ENCODE measurements at regions not wholly inside any gene's neighbourhood (a gene's known extent, or its start where the extent isn't known, plus 50 kb on each side); places are given as distances from the start of the nearest gene placed in this dataset.

- no peak for DNase-seq
- Mint-ChIP-seq H3K27me3 (peaks cover 2% of the 10 kb centered on the region), H3K9me3 (no peaks in the 10 kb centered on the region), H3K27ac (no peak overlapping the region), H3K4me1 (no peaks in the 10 kb centered on the region), H3K4me3 (no peak overlapping the region), H3K36me3 (ENCODE audit: low read depth) (no peaks in the 10 kb centered on the region)
- intact Hi-C loops (cut with micrococcal nuclease) = no loop called here
These were observed 119.2 kb upstream of the TTC29 start for GRCh38 chr4:147064856-147065255.

DNA sequence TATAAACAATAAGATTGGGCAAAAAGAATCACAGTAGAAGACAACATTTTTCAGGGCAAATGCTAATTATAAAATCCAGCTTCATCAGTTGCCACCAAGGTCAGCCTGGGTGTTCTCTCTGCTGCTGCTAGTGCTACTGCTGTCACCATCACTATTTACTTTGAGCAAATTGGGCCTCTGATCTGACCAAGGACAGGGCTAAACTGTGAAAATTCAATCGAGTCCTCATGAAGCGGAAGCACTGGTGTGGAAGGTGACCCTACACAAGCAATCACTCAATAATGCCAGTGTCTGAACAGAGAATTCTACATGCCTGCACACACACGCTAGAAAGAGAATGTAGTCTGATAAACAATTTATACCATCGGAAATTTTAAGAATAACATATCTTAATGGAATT, 122.9 kb upstream of the TTC29 start:
- Mint-ChIP-seq H3K27ac (no peak overlapping the region), H3K4me3 (no peak overlapping the region), H3K27me3 (no peaks in the 10 kb centered on the region), H3K9me3 (no peaks in the 10 kb centered on the region), H3K36me3 (ENCODE audit: low read depth) (no peaks in the 10 kb centered on the region), H3K4me1 (no peaks in the 10 kb centered on the region)
- no peak for DNase-seq
- intact Hi-C loops (cut with micrococcal nuclease) = no loop called here

DNA sequence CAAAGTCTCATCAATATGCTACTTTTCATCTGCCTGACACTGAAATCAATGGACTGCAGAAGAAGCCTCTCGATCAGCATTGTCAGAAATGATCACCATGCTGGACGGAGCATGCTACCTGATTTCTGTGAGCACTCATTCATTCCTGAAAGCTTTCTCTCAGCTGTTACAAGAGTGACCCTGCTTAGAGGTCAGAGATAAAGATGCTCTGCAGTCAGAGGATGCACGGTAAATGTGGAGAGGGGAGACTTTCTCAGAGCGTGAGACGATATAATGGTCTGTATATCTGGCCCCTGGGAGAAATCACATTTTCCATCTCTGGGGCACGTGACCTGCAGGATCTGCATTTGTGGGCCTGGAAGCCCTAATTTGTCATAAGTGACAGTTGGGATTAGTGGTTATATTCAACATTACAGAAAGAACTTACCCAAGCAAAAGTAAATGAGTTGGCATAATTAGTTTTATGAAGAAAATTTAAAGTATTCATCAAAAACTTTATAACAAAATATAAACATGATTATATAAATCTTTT, 125.6 kb upstream of the TTC29 start:
- Mint-ChIP-seq H3K4me3 (no peak overlapping the region), H3K4me1 (no peaks in the 10 kb centered on the region), H3K27me3 (no peaks in the 10 kb centered on the region), H3K9me3 (no peaks in the 10 kb centered on the region), H3K27ac (no peak overlapping the region), H3K36me3 (ENCODE audit: low read depth) (no peaks in the 10 kb centered on the region)
- intact Hi-C loops (cut with micrococcal nuclease) = no loop called here
- no peak for DNase-seq

DNA sequence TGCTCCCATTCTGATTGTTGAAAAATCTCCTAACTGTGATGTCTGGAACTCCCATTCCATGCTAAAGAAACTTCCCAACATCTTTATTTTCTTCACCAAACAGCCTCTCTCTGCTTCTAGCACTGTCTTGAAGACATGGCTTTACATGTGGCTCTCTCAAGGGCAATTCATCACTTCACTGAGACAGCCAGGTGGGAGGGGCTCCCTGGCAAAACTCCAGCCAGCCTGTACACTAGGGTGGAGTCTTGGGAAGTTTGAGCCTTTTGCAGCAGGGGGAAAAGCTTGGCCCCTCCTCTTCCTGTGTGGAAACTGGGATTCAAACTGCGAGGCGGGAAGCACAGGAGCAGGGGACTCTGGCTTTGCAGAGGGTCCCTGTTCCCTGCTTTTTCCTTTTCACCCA, 130.5 kb upstream of the TTC29 start:
- no peaks in the 10 kb centered on the region for H3K36me3 Mint-ChIP-seq (ENCODE audit: low read depth)
- H3K9me3 Mint-ChIP-seq = no peaks in the 10 kb centered on the region
- H3K27me3 Mint-ChIP-seq = no peaks in the 10 kb centered on the region
- DNase-seq = no peak
- no peak overlapping the region for H3K4me3 Mint-ChIP-seq
- no peak overlapping the region for H3K27ac Mint-ChIP-seq
- H3K4me1 Mint-ChIP-seq = no peaks in the 10 kb centered on the region
- intact Hi-C loops (cut with micrococcal nuclease) = no loop called here

DNA sequence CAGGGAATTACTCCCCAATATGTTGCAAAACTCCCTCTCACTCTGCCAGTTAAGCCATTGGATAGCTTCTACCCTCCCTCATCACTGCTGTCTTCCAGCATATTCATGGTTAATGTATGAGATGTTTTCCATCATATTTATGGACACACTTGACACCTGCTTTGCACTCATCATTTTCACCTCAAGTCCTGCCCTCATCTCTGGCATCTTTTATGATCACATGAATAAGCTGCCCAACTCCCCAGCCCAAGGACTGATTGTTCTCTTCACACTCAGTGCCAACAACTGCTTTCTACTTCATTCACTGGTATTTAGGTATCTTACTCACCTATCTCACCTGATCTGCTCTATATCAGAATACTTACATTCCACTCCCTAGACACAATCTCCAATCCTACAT, 131.1 kb upstream of the TTC29 start:
- Mint-ChIP-seq H3K9me3 (no peaks in the 10 kb centered on the region), H3K36me3 (ENCODE audit: low read depth) (no peaks in the 10 kb centered on the region), H3K4me3 (no peak overlapping the region), H3K4me1 (no peaks in the 10 kb centered on the region), H3K27ac (no peak overlapping the region), H3K27me3 (no peaks in the 10 kb centered on the region)
- DNase-seq = no peak
- intact Hi-C loops (cut with micrococcal nuclease) = no loop called here

- no peaks in the 10 kb centered on the region for H3K36me3 Mint-ChIP-seq (ENCODE audit: low read depth)
- no peak overlapping the region for H3K4me3 Mint-ChIP-seq
- H3K9me3 Mint-ChIP-seq = no peaks in the 10 kb centered on the region
- no peak overlapping the region for H3K27ac Mint-ChIP-seq
- DNase-seq = no peak
- no peaks in the 10 kb centered on the region for H3K27me3 Mint-ChIP-seq
- H3K4me1 Mint-ChIP-seq = no peaks in the 10 kb centered on the region
- intact Hi-C loops (cut with micrococcal nuclease) = no loop called here
These were observed 132.7 kb upstream of the TTC29 start for GRCh38 chr4:147078362-147078761.

- no peak overlapping the region for H3K4me3 Mint-ChIP-seq
- H3K27ac Mint-ChIP-seq = no peak overlapping the region
- H3K9me3 Mint-ChIP-seq = no peaks in the 10 kb centered on the region
- H3K27me3 Mint-ChIP-seq = no peaks in the 10 kb centered on the region
- no peaks in the 10 kb centered on the region for H3K36me3 Mint-ChIP-seq (ENCODE audit: low read depth)
- DNase-seq = no peak
- no peaks in the 10 kb centered on the region for H3K4me1 Mint-ChIP-seq
- intact Hi-C loops (cut with micrococcal nuclease) = no loop called here
These were observed 133.4 kb upstream of the TTC29 start for GRCh38 chr4:147078875-147079658.

GRCh38 chr4:147084861-147085260, 139.2 kb upstream of the TTC29 start:
- H3K27ac Mint-ChIP-seq = no peak overlapping the region
- intact Hi-C loops (cut with micrococcal nuclease) = no loop called here

GRCh38 chr4:147085781-147086180, 140.1 kb upstream of the TTC29 start:
- H3K9me3 Mint-ChIP-seq = no peaks in the 10 kb centered on the region
- DNase-seq = no peak
- no peak overlapping the region for H3K27ac Mint-ChIP-seq
- no peaks in the 10 kb centered on the region for H3K36me3 Mint-ChIP-seq (ENCODE audit: low read depth)
- peaks cover 8% of the 10 kb centered on the region for H3K27me3 Mint-ChIP-seq
- no peaks in the 10 kb centered on the region for H3K4me1 Mint-ChIP-seq
- H3K4me3 Mint-ChIP-seq = no peak overlapping the region
- intact Hi-C loops (cut with micrococcal nuclease) = no loop called here

More at GRCh38 chr4:147084861-147085260, 139.2 kb upstream of the TTC29 start:
- H3K4me3 Mint-ChIP-seq = no peak overlapping the region
- H3K4me1 Mint-ChIP-seq = no peaks in the 10 kb centered on the region
- H3K27me3 Mint-ChIP-seq = peaks cover 1% of the 10 kb centered on the region
- H3K9me3 Mint-ChIP-seq = no peaks in the 10 kb centered on the region
- H3K36me3 Mint-ChIP-seq (ENCODE audit: low read depth) = no peaks in the 10 kb centered on the region
- no peak for DNase-seq

DNA sequence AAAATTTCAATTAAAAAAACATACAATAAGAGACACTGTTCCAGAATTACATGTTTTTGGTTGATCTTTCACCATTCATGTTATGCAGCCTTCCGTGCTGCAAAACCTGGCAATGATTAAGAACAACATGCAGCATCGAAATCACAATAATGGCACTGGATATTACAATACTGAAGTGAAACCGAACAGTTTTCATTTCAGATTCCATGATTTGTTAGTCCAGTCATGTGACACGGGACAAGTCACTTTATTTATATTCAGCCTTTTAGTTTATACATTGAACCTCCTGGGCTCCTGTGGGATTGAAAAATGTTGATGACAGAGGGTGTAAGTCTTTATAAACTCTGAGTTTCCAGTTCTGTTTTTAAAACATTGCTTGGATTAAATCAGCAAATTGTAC, 142.5 kb upstream of the TTC29 start:
- intact Hi-C loops (cut with micrococcal nuclease) = no loop called here
- Mint-ChIP-seq H3K4me1 (no peaks in the 10 kb centered on the region), H3K9me3 (no peaks in the 10 kb centered on the region), H3K27ac (no peak overlapping the region), H3K4me3 (no peak overlapping the region), H3K27me3 (peaks cover 8% of the 10 kb centered on the region), H3K36me3 (ENCODE audit: low read depth) (no peaks in the 10 kb centered on the region)
- DNase-seq = no peak

DNA sequence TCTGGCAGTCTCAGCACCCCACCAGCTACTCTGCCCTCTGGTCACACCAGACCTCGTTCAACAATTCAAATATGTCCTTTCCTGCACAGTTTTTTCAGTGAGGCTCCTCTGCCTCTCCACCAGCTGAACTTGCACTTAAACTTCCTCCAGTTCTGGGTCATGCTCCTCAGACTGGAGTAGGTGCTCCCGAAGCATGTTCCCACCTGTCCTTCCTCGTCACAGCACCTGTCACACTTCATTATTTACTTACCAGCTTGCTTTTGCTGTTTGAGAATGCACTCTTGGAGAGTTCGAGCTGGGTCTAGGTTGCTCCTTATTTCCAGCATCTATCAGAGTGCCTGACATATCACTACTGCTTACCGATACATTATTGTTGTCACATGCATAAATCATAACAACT, 144.8 kb upstream of the TTC29 start:
- DNase-seq = no peak
- H3K4me3 Mint-ChIP-seq = no peak overlapping the region
- no peaks in the 10 kb centered on the region for H3K9me3 Mint-ChIP-seq
- intact Hi-C loops (cut with micrococcal nuclease) = no loop called here
- no peak overlapping the region for H3K27ac Mint-ChIP-seq
- H3K36me3 Mint-ChIP-seq (ENCODE audit: low read depth) = no peaks in the 10 kb centered on the region
- no peaks in the 10 kb centered on the region for H3K4me1 Mint-ChIP-seq
- H3K27me3 Mint-ChIP-seq = peaks cover 8% of the 10 kb centered on the region

DNA sequence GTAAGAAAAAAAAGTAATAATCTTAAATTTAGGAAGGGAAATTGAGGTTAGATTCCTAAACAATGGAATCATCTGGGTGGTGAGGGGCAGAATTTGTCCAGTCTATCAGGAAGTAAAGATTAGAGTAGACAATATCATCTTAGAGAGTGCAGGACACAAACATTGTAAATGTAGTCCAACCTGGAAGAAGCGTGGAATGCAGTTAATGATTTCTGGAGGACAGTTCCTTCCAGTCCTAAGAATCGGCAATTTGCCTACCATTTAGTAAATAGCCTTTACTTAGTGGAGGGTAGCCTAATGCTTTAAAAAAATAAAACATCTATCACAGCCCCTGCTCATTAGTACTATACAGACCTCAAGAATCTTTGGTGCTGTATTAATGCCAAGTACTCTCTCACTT, 147.5 kb upstream of the TTC29 start:
- H3K4me1 Mint-ChIP-seq = no peaks in the 10 kb centered on the region
- no peaks in the 10 kb centered on the region for H3K36me3 Mint-ChIP-seq (ENCODE audit: low read depth)
- no peak overlapping the region for H3K27ac Mint-ChIP-seq
- no peak overlapping the region for H3K4me3 Mint-ChIP-seq
- intact Hi-C loops (cut with micrococcal nuclease) = no loop called here
- DNase-seq = no peak
- no peaks in the 10 kb centered on the region for H3K9me3 Mint-ChIP-seq
- peaks cover 6% of the 10 kb centered on the region for H3K27me3 Mint-ChIP-seq

DNA sequence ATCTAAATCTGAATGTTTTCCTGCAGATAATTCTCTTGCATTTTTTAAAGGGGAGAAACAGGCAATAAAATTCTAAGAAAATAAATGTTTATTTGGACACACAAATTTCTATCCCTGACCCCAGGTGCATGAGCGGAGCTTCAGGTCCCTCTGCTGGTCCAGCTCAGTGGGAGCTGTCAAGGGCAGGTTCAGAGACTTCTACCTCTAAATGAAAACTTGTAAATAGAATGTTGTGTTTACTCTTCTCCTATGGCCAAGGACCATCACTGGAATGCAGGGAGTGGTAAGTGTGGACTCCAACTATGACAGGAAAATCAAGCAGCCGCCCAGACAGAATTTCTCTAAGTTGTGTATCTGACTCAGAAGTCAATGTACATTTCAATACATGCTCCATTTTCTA, 148.6 kb upstream of the TTC29 start:
- Mint-ChIP-seq H3K9me3 (no peaks in the 10 kb centered on the region), H3K4me3 (no peak overlapping the region), H3K27me3 (peaks cover 8% of the 10 kb centered on the region), H3K36me3 (ENCODE audit: low read depth) (no peaks in the 10 kb centered on the region), H3K27ac (no peak overlapping the region), H3K4me1 (no peaks in the 10 kb centered on the region)
- intact Hi-C loops (cut with micrococcal nuclease) = no loop called here
- no peak for DNase-seq

GRCh38 chr4:147096667-147097604, 151.3 kb upstream of the TTC29 start:
- no peaks in the 10 kb centered on the region for H3K9me3 Mint-ChIP-seq
- H3K27ac Mint-ChIP-seq = no peak overlapping the region
- peaks cover 2% of the 10 kb centered on the region for H3K27me3 Mint-ChIP-seq
- H3K4me3 Mint-ChIP-seq = no peak overlapping the region
- no peak for DNase-seq
- intact Hi-C loops (cut with micrococcal nuclease) = loop anchor here (1.0 to 5.0 kb wide), 4 partner anchors 78 to 1140 kb away; no protein-coding TSS in a partner anchor
- no peaks in the 10 kb centered on the region for H3K4me1 Mint-ChIP-seq
- H3K36me3 Mint-ChIP-seq (ENCODE audit: low read depth) = no peaks in the 10 kb centered on the region
